ENCODE measurements at regions not wholly inside any gene's neighbourhood (a gene's known extent, or its start where the extent isn't known, plus 50 kb on each side); places are given as distances from the start of the nearest gene placed in this dataset.

DNA sequence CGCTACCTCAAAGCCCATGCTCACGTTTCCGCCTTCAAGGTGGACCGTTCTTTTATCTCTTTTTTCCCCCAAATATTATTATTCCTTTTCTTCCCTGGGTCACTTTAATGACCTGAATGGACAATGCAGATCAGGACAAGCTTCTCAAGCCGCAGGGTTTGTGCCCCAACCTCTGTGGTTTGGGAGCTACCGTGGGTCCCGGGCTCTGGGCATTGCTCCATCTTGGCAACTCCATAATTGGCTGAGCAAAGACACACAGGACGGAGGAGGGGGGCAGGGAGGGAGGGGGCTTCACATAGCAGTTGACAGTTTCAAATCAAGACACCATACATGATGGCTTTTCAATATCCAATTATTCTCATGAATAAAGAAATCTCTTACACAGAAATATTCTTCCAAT is 308.1 kb upstream of the FZD8 start:
- TF ChIP-seq POLR2A (IDR thresholded peaks at IDR 0.05; ENCODE audit: extremely low read depth, insufficient read length) (no peak), CTCF (IDR thresholded peaks at IDR 0.05; ENCODE audit: low read depth, low read length) (no peak), MYC (IDR thresholded peaks at IDR 0.05; ENCODE audit: low read depth, low read length) (no peak), MAX (IDR thresholded peaks at IDR 0.05; ENCODE audit: low read depth, low read length) (no peak)
